ENCODE measurements at regions not wholly inside any gene's neighbourhood (a gene's known extent, or its start where the extent isn't known, plus 50 kb on each side); places are given as distances from the start of the nearest gene placed in this dataset.

DNA sequence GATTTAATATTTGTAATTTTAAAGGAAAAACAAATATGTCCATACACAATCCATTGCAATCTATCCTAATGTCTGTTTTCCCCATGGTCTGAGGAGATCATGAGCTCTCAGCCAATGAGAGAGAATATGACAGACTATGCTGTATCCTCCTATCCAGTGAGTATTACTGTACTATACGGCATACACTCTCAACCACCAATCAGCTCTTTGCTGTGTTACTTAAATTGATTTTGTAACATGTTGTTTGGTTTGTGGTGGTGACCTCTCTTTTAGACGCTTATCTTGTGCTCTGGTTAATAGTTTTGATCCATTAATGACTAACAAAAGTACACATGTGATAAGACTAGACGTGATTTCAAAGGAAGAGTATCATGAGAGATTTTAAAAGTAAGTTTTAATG lies 231.5 kb upstream of the FOXN3 start:
- no peak overlapping the region for H3K9ac ChIP-seq (ENCODE audit: low read length)
- H2AFZ ChIP-seq (ENCODE audit: low read length) = no peak overlapping the region
- H3K4me1 ChIP-seq (ENCODE audit: insufficient read depth, low read length, severe bottlenecking) = no peaks in the 10 kb centered on the region
- H3K79me2 ChIP-seq (ENCODE audit: insufficient read depth, low read length) = no peaks in the 10 kb centered on the region
- no peak overlapping the region for H3K4me2 ChIP-seq (ENCODE audit: low read length)
- no peaks in the 10 kb centered on the region for H3F3A ChIP-seq (ENCODE audit: insufficient read depth, low read length)
- H3K27me3 ChIP-seq (ENCODE audit: insufficient read depth, low read length) = no peaks in the 10 kb centered on the region
- H3K9me3 ChIP-seq (ENCODE audit: low read length) = no peaks in the 10 kb centered on the region
- no peaks in the 10 kb centered on the region for H3K9me2 ChIP-seq (ENCODE audit: low read depth, low read length)
- H3K27ac ChIP-seq (ENCODE audit: low read depth, low read length, poor library complexity, severe bottlenecking) = no peak overlapping the region
- TF ChIP-seq, protein P1, sequence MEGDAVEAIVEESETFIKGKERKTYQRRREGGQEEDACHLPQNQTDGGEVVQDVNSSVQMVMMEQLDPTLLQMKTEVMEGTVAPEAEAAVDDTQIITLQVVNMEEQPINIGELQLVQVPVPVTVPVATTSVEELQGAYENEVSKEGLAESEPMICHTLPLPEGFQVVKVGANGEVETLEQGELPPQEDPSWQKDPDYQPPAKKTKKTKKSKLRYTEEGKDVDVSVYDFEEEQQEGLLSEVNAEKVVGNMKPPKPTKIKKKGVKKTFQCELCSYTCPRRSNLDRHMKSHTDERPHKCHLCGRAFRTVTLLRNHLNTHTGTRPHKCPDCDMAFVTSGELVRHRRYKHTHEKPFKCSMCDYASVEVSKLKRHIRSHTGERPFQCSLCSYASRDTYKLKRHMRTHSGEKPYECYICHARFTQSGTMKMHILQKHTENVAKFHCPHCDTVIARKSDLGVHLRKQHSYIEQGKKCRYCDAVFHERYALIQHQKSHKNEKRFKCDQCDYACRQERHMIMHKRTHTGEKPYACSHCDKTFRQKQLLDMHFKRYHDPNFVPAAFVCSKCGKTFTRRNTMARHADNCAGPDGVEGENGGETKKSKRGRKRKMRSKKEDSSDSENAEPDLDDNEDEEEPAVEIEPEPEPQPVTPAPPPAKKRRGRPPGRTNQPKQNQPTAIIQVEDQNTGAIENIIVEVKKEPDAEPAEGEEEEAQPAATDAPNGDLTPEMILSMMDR (IDR thresholded peaks at IDR 0.05; ENCODE audit: low read length) = no peak
- TF ChIP-seq EZH2 (IDR thresholded peaks at IDR 0.05; ENCODE audit: borderline replicate concordance, low read length) = no peak
- H4K20me1 ChIP-seq (ENCODE audit: insufficient read depth, low read length) = no peaks in the 10 kb centered on the region
- H3K36me3 ChIP-seq (ENCODE audit: insufficient read depth, low read length) = no peaks in the 10 kb centered on the region
- H3K4me3 ChIP-seq (ENCODE audit: low read depth, low read length, poor library complexity, severe bottlenecking) = no peak overlapping the region

- Histone ChIP-seq H3K9me3 (ENCODE audit: low read length) (no peaks in the 10 kb centered on the region), H3K36me3 (ENCODE audit: insufficient read depth, low read length) (no peaks in the 10 kb centered on the region), H4K20me1 (ENCODE audit: insufficient read depth, low read length) (no peaks in the 10 kb centered on the region), H3K4me3 (ENCODE audit: low read depth, low read length, poor library complexity, severe bottlenecking) (no peak overlapping the region), H3K27ac (ENCODE audit: low read depth, low read length, poor library complexity, severe bottlenecking) (no peak overlapping the region), H3K79me2 (ENCODE audit: insufficient read depth, low read length) (no peaks in the 10 kb centered on the region), H3F3A (ENCODE audit: insufficient read depth, low read length) (no peaks in the 10 kb centered on the region), H3K4me2 (ENCODE audit: low read length) (no peak overlapping the region), H3K9ac (ENCODE audit: low read length) (no peak overlapping the region), H2AFZ (ENCODE audit: low read length) (no peak overlapping the region), H3K4me1 (ENCODE audit: insufficient read depth, low read length, severe bottlenecking) (no peaks in the 10 kb centered on the region), H3K9me2 (ENCODE audit: low read depth, low read length) (no peaks in the 10 kb centered on the region), H3K27me3 (ENCODE audit: insufficient read depth, low read length) (no peaks in the 10 kb centered on the region)
- TF ChIP-seq, protein P1 (IDR thresholded peaks at IDR 0.05; ENCODE audit: low read length) = no peak
- TF ChIP-seq EZH2 (IDR thresholded peaks at IDR 0.05; ENCODE audit: borderline replicate concordance, low read length) = no peak
These were observed 229.9 kb upstream of the FOXN3 start for GRCh38 chr14:89646971-89647370.

DNA sequence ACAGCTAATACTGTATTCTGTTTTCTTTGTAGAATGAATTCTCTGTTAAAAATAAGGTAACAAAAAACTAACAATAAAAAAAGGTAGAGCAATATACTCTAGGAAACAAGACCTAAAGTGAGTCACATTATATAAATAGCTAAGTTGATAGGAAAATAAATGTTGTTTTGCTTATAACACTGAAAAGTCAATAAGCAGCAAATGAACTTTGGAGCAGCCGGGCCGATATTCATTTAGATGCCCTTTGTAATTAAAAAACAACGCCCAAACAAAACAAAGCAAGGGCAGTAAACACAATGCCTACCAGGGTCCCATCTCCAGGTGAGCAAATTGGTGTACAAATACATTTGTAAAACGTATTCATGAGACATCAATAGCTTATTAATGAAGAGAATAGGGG lies 227.6 kb upstream of the FOXN3 start:
- Histone ChIP-seq H3K36me3 (ENCODE audit: insufficient read depth, low read length) (no peaks in the 10 kb centered on the region), H3K9me2 (ENCODE audit: low read depth, low read length) (no peaks in the 10 kb centered on the region), H3K4me1 (ENCODE audit: insufficient read depth, low read length, severe bottlenecking) (no peaks in the 10 kb centered on the region), H3K9ac (ENCODE audit: low read length) (no peak overlapping the region), H3K79me2 (ENCODE audit: insufficient read depth, low read length) (no peaks in the 10 kb centered on the region), H2AFZ (ENCODE audit: low read length) (no peak overlapping the region), H4K20me1 (ENCODE audit: insufficient read depth, low read length) (no peaks in the 10 kb centered on the region), H3K27ac (ENCODE audit: low read depth, low read length, poor library complexity, severe bottlenecking) (no peak overlapping the region), H3K4me3 (ENCODE audit: low read depth, low read length, poor library complexity, severe bottlenecking) (no peak overlapping the region), H3F3A (ENCODE audit: insufficient read depth, low read length) (no peaks in the 10 kb centered on the region), H3K9me3 (ENCODE audit: low read length) (no peaks in the 10 kb centered on the region; the same call in 1 of the 2 replicates), H3K4me2 (ENCODE audit: low read length) (no peak overlapping the region), H3K27me3 (ENCODE audit: insufficient read depth, low read length) (no peaks in the 10 kb centered on the region)
- TF ChIP-seq, protein P1 (IDR thresholded peaks at IDR 0.05; ENCODE audit: low read length) = no peak
- no peak for TF ChIP-seq EZH2 (IDR thresholded peaks at IDR 0.05; ENCODE audit: borderline replicate concordance, low read length)

Data from OCI-LY1 (cell line).